MM.1S (cell line): ENCODE measurements at regions not wholly inside any gene's neighbourhood (a gene's known extent, or its start where the extent isn't known, plus 50 kb on each side); places are given as distances from the start of the nearest gene placed in this dataset.

Source experiments
- DNase-seq: peaks from one replicate; pipeline ENCODE4 v3.0.0-alpha.2; 2015
- H2AFZ ChIP-seq: fragments of 300-600 bp; sonication (generic); 2 replicates; pipeline ENCODE4 v1.6.0; 2016; ENCODE audit warnings: antibody characterized with exemption, low read length
- H3F3A ChIP-seq: fragments of 300-600 bp; sonication (generic); 2 replicates; pipeline ENCODE4 v1.6.1; 2016; ENCODE audit warnings: mild to moderate bottlenecking, antibody characterized with exemption, low read length, moderate library complexity, mixed read lengths; ENCODE audit not compliant: insufficient read depth
- H3K27ac ChIP-seq: fragments of 300-600 bp; sonication (generic); 2 replicates; pipeline ENCODE4 v1.5.1; 2016; ENCODE audit warnings: mild to moderate bottlenecking, low read length
- H3K27me3 ChIP-seq: fragments of 300-600 bp; sonication (generic); replicated peaks from 2 replicates; pipeline ENCODE4 v1.6.0; 2016; ENCODE audit warnings: low read length; ENCODE audit not compliant: insufficient read depth
- H3K36me3 ChIP-seq: fragments of 300-600 bp; sonication (generic); replicated peaks from 2 replicates; pipeline ENCODE4 v1.6.1; 2016; ENCODE audit warnings: mild to moderate bottlenecking, low read length, mixed read lengths; ENCODE audit not compliant: insufficient read depth
- H3K4me1 ChIP-seq: fragments of 300-600 bp; sonication (generic); 2 replicates; pipeline ENCODE4 v1.6.1; 2016; ENCODE audit warnings: low read length, mixed read lengths
- H3K4me2 ChIP-seq: fragments of 300-600 bp; sonication (generic); 2 replicates; pipeline ENCODE4 v1.6.0; 2016; ENCODE audit warnings: low read depth, low read length
- H3K4me3 ChIP-seq: fragments of 300-600 bp; sonication (generic); 2 replicates; pipeline ENCODE4 v1.5.1; 2016; ENCODE audit warnings: low read length, mixed read lengths
- H3K79me2 ChIP-seq: fragments of 300-600 bp; sonication (generic); 2 replicates; pipeline ENCODE4 v1.6.1; 2016; ENCODE audit warnings: mixed run types, low read length, mixed read lengths
- H3K9ac ChIP-seq: fragments of 300-600 bp; sonication (generic); 2 replicates; pipeline ENCODE4 v1.6.1; 2016; ENCODE audit warnings: low read length, mixed read lengths
- H3K9me2 ChIP-seq: fragments of 300-600 bp; sonication (generic); replicated peaks from 2 replicates; pipeline ENCODE4 v1.6.1; 2016; ENCODE audit warnings: mild to moderate bottlenecking, low read length, mixed read lengths; ENCODE audit not compliant: insufficient read depth
- H3K9me3 ChIP-seq: fragments of 300-600 bp; sonication (generic); replicated peaks from 2 replicates; pipeline ENCODE4 v1.6.1; 2016; ENCODE audit warnings: mild to moderate bottlenecking, low read length, mixed read lengths; ENCODE audit not compliant: insufficient read depth
- H4K20me1 ChIP-seq: fragments of 300-600 bp; sonication (generic); 2 replicates; pipeline ENCODE4 v1.6.1; 2016; ENCODE audit warnings: mild to moderate bottlenecking, low read length, moderate library complexity, mixed read lengths; ENCODE audit not compliant: insufficient read depth
- EZH2 ChIP-seq: fragments of 300-600 bp; sonication (generic); optimal IDR thresholded peaks from 2 replicates; pipeline ENCODE3; 2017; ENCODE audit warnings: low read depth, mild to moderate bottlenecking, antibody characterized with exemption, low read length, mixed read lengths
- EZH2phosphoT487 ChIP-seq: fragments of 300-600 bp; sonication (generic); IDR thresholded peaks from 2 replicates; pipeline ENCODE4 v1.6.1; 2018; ENCODE audit warnings: antibody characterized with exemption, low read length
- TF ChIP-seq, protein P1 (sequence below): fragments of 300-600 bp; sonication (generic); IDR thresholded peaks from 2 replicates; pipeline ENCODE4 v1.5.1; 2016; ENCODE audit warnings: antibody characterized with exemption, low read length, mixed read lengths

DNA sequence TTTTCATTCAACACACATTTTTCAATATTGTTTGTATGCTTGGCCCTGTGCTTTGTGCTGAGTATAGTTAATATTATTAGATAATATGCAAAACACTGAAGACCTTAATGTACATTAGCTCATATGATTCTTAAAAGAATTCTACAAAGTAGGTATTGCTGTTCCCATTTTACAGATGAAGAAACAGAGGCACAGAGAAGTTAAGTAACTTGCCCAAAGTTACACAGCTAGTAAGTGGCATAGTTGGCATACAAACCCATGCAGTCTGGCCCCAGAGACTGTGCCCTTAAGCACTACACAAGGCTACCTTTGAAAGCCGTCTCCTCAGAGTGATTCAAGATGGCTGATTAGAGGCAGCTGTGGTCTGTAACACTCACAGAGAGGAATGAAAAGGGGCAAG lies 293.4 kb upstream of the F9 start:
- H3K27ac ChIP-seq: no peak overlapping the region
- no peak overlapping the region for H3K9ac ChIP-seq
- no peak overlapping the region for H3K4me3 ChIP-seq
- no peak overlapping the region for H2AFZ ChIP-seq
- no peaks in the 10 kb centered on the region for H4K20me1 ChIP-seq
- no peak overlapping the region for H3K4me2 ChIP-seq
- H3K79me2 ChIP-seq: no peaks in the 10 kb centered on the region
- DNase-seq: no peak
- H3K4me1 ChIP-seq: no peaks in the 10 kb centered on the region
- TF ChIP-seq, protein P1, sequence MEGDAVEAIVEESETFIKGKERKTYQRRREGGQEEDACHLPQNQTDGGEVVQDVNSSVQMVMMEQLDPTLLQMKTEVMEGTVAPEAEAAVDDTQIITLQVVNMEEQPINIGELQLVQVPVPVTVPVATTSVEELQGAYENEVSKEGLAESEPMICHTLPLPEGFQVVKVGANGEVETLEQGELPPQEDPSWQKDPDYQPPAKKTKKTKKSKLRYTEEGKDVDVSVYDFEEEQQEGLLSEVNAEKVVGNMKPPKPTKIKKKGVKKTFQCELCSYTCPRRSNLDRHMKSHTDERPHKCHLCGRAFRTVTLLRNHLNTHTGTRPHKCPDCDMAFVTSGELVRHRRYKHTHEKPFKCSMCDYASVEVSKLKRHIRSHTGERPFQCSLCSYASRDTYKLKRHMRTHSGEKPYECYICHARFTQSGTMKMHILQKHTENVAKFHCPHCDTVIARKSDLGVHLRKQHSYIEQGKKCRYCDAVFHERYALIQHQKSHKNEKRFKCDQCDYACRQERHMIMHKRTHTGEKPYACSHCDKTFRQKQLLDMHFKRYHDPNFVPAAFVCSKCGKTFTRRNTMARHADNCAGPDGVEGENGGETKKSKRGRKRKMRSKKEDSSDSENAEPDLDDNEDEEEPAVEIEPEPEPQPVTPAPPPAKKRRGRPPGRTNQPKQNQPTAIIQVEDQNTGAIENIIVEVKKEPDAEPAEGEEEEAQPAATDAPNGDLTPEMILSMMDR: no peak
- TF ChIP-seq EZH2phosphoT487 (no peak), EZH2 (no peak)
- no peaks in the 10 kb centered on the region for H3K27me3 ChIP-seq
- no peaks in the 10 kb centered on the region for H3K36me3 ChIP-seq
- no peaks in the 10 kb centered on the region for H3K9me2 ChIP-seq
- no peaks in the 10 kb centered on the region for H3F3A ChIP-seq
- no peaks in the 10 kb centered on the region for H3K9me3 ChIP-seq

DNA sequence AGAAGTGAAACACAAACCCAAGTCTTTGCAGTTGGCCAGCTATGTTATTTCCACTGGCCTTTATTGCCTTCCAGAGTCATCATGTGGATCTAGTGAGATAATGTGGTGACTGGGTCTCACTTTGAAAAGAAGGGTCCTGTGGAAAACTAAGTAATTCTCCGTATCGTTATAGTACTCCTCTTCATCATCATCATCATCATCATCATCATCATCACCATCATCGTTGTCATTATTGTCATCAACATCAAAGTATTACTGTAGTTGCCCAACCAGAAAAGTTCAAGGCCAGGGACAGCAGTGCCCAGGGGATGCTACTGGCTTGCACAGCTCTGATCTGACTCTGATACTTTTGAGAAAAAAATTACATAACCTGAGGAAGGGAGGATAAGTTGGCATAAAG lies 295.6 kb upstream of the F9 start:
- no peak for DNase-seq
- Histone ChIP-seq H3K27me3 (no peaks in the 10 kb centered on the region), H3K4me3 (no peak overlapping the region), H4K20me1 (no peaks in the 10 kb centered on the region), H3K9me2 (no peaks in the 10 kb centered on the region), H3K4me1 (no peaks in the 10 kb centered on the region), H3K27ac (no peak overlapping the region), H3K79me2 (no peaks in the 10 kb centered on the region), H3K36me3 (no peaks in the 10 kb centered on the region), H3K9ac (no peak overlapping the region), H3F3A (no peaks in the 10 kb centered on the region), H3K4me2 (no peak overlapping the region), H3K9me3 (no peaks in the 10 kb centered on the region), H2AFZ (no peak overlapping the region)
- TF ChIP-seq, protein P1: no peak
- TF ChIP-seq EZH2 (no peak), EZH2phosphoT487 (no peak)

DNA sequence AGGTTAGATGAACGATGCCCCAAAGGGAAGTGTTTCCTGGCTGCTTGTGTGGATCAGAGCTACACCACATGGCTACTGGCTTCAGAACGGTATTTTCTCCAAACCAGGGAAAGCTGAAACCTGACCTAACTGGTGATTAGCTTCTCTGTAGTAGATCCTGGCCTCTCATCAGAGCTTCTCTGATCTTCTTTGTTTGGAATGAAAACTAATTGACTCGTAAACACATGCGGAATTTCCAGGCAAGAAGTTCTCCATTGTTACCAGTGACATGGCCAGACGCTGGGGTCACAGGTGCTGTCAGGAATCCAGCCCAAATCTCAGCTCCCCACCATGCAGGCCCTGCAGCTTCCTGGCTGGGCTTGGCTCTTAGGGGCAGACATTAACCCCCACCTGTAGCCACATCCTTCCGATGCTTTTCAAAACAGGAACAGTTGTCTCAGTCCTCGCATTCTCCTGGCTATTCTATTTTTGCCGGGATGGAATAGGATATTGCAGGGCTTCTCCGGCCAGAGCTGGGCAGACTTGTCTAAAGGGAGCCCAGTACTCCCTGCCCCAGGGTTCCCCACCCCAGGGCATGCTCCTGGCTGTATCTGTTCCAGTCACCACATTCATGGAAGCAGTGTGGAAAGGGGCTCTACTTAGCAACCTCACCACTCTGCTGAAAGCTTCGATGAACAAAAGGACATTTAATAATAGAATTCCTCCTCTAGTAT lies 305.4 kb upstream of the F9 start:
- peak overlapping the region; percentile 15; the same call in 1 of the 2 replicates for H3K27ac ChIP-seq
- no peaks in the 10 kb centered on the region for H3K9me2 ChIP-seq
- H3K36me3 ChIP-seq: no peaks in the 10 kb centered on the region
- no peaks in the 10 kb centered on the region for H4K20me1 ChIP-seq
- peak overlapping the region; percentile 65 for H3K4me2 ChIP-seq
- DNase-seq: no peak
- H3K9me3 ChIP-seq: no peaks in the 10 kb centered on the region
- no peaks in the 10 kb centered on the region for H3K79me2 ChIP-seq
- H3K4me1 ChIP-seq: peaks cover 24% of the 10 kb centered on the region
- H3K27me3 ChIP-seq: no peaks in the 10 kb centered on the region
- no peaks in the 10 kb centered on the region for H3F3A ChIP-seq
- H3K4me3 ChIP-seq: peak overlapping the region; percentile 11; the same call in 1 of the 2 replicates
- peak overlapping the region; percentile 19; the same call in 1 of the 2 replicates for H3K9ac ChIP-seq
- TF ChIP-seq EZH2 (no peak), EZH2phosphoT487 (no peak)
- TF ChIP-seq, protein P1: no peak
- H2AFZ ChIP-seq: peak overlapping the region; percentile 69
